ENCODE measurements at regions not wholly inside any gene's neighbourhood (a gene's known extent, or its start where the extent isn't known, plus 50 kb on each side); places are given as distances from the start of the nearest gene placed in this dataset.

GRCh38 chr10:44460416-44460815 is 75.5 kb upstream of the CXCL12 start:
- TF ChIP-seq FOXP1 (CRISPR knock-in tag; IDR thresholded peaks at IDR 0.05; ENCODE audit: borderline replicate concordance) (no peak), CTCF (IDR thresholded peaks at IDR 0.05) (no peak), AFF4 (CRISPR knock-in tag; IDR thresholded peaks at IDR 0.05; ENCODE audit: borderline replicate concordance) (no peak), MYBL2 (CRISPR knock-in tag; IDR thresholded peaks at IDR 0.05) (no peak), TEAD1 (CRISPR knock-in tag; IDR thresholded peaks at IDR 0.05) (no peak), NR1H2 (CRISPR knock-in tag; IDR thresholded peaks at IDR 0.05) (no peak), CBFB (CRISPR knock-in tag; IDR thresholded peaks at IDR 0.05; ENCODE audit: low read depth) (no peak), FOXK1 (CRISPR knock-in tag; IDR thresholded peaks at IDR 0.05) (no peak)
